WTC11 (cell line): ENCODE measurements at regions not wholly inside any gene's neighbourhood (a gene's known extent, or its start where the extent isn't known, plus 50 kb on each side); places are given as distances from the start of the nearest gene placed in this dataset.

Source experiments
- ATAC-seq: fragments of 200-7000 bp; cut with Tn5 transposase; 2 replicates; pipeline ENCODE4 v1.10.0; 2021; ENCODE audit warnings: mild to moderate bottlenecking, moderate library complexity
- CTCF ChIA-PET: fragments of 300-600 bp; sonication (Branson Sonifier 250); formaldehyde crosslinking; loops from one replicate; lab custom pipeline; 2021; ENCODE audit warnings: antibody characterized with exemption; lab: Charles Lee
- POLR2A ChIA-PET: fragments of 350-600 bp; sonication (Branson Sonifier 250); formaldehyde crosslinking; loops from one replicate; lab custom pipeline; 2021; ENCODE audit warnings: antibody characterized with exemption; lab: Charles Lee
- DNase-seq: peaks from one replicate; pipeline ENCODE4 v3.0.0; 2021; ENCODE audit warnings: low spot score
- H3K27ac Mint-ChIP-seq: 2 replicates; pipeline ENCODE4 v1.8.0; 2021; ENCODE audit warnings: mixed read lengths
- H3K27me3 Mint-ChIP-seq: 2 replicates; pipeline ENCODE4 v1.8.0; 2021; ENCODE audit warnings: low read depth, mild to moderate bottlenecking, moderate library complexity, mixed read lengths
- H3K36me3 Mint-ChIP-seq: 2 replicates; pipeline ENCODE4 v1.8.0; 2021; ENCODE audit warnings: mixed read lengths
- H3K4me1 Mint-ChIP-seq: 2 replicates; pipeline ENCODE4 v1.8.0; 2022; ENCODE audit warnings: mixed read lengths
- H3K4me3 Mint-ChIP-seq: 2 replicates; pipeline ENCODE4 v1.8.0; 2021; ENCODE audit warnings: mild to moderate bottlenecking, moderate library complexity, mixed read lengths
- H3K9me3 Mint-ChIP-seq: 2 replicates; pipeline ENCODE4 v1.8.0; 2021; ENCODE audit warnings: mixed read lengths
- ARID4B ChIP-seq: sonication (generic); formaldehyde crosslinking; IDR thresholded peaks from 2 replicates; pipeline ENCODE4 v1.8.0; 2023; ENCODE audit warnings: missing genetic modification reagents, mild to moderate bottlenecking, borderline replicate concordance
- ATF3 ChIP-seq: sonication (generic); formaldehyde crosslinking; conservative IDR thresholded peaks from 2 replicates; pipeline ENCODE4 v1.8.1; 2022; ENCODE audit warnings: mild to moderate bottlenecking, missing genetic modification reagents
- FOXP1 ChIP-seq: sonication (generic); formaldehyde crosslinking; IDR thresholded peaks from 2 replicates; pipeline ENCODE4 v1.8.0; 2022; ENCODE audit warnings: missing genetic modification reagents, mild to moderate bottlenecking, moderate library complexity, borderline replicate concordance
- PRDM15 ChIP-seq: sonication (generic); formaldehyde crosslinking; IDR thresholded peaks from 2 replicates; pipeline ENCODE4 v1.8.0; 2022; ENCODE audit warnings: missing genetic modification reagents
- SP1 ChIP-seq: sonication (generic); formaldehyde crosslinking; conservative IDR thresholded peaks from 2 replicates; pipeline ENCODE4 v1.8.1; 2022; ENCODE audit warnings: missing genetic modification reagents
- STAT6 ChIP-seq: sonication (generic); formaldehyde crosslinking; conservative IDR thresholded peaks from 2 replicates; pipeline ENCODE4 v1.8.1; 2023; ENCODE audit warnings: mild to moderate bottlenecking, low read depth, missing genetic modification reagents, moderate library complexity
- USF2 ChIP-seq: sonication (generic); formaldehyde crosslinking; IDR thresholded peaks from 2 replicates; pipeline ENCODE4 v1.8.1; 2023; ENCODE audit warnings: mild to moderate bottlenecking, missing genetic modification reagents, moderate library complexity
- ZNF121 ChIP-seq: sonication (generic); formaldehyde crosslinking; IDR thresholded peaks from 2 replicates; pipeline ENCODE4 v1.8.0; 2023; ENCODE audit warnings: missing genetic modification reagents
- ZNF512 ChIP-seq: sonication (generic); formaldehyde crosslinking; IDR thresholded peaks from 2 replicates; pipeline ENCODE4 v1.8.1; 2022; ENCODE audit warnings: missing genetic modification reagents, borderline replicate concordance

- POLR2A ChIA-PET, result interaction anchor here (0.6 to 1.1 kb wide), 2 partner anchors 12 to 52 kb away, joined by 3 to 4 read pairs; no protein-coding TSS in a partner anchor
- CTCF ChIA-PET, result no interaction called here
- no peak overlapping the region for H3K27ac Mint-ChIP-seq
- TF ChIP-seq PRDM15 (CRISPR knock-in tag) (no peak), STAT6 (CRISPR knock-in tag) (no peak), ARID4B (CRISPR knock-in tag) (no peak), USF2 (CRISPR knock-in tag) (no peak), FOXP1 (CRISPR knock-in tag) (no peak), SP1 (no peak), ATF3 (CRISPR knock-in tag) (no peak), ZNF512 (no peak), ZNF121 (CRISPR knock-in tag) (no peak)
- no peak for DNase-seq
- H3K4me1 Mint-ChIP-seq, result peaks cover 17% of the 10 kb centered on the region
- peaks cover 6% of the 10 kb centered on the region for H3K27me3 Mint-ChIP-seq
- peaks cover 30% of the 10 kb centered on the region for H3K9me3 Mint-ChIP-seq
- no peak overlapping the region for H3K4me3 Mint-ChIP-seq
- H3K36me3 Mint-ChIP-seq, result peaks cover 11% of the 10 kb centered on the region; the same call in 1 of the 2 replicates
- no peak for ATAC-seq
Measured at GRCh38 chr2:234355808-234356365, 141.0 kb downstream of the ARL4C start.
